ENCODE measurements at regions not wholly inside any gene's neighbourhood (a gene's known extent, or its start where the extent isn't known, plus 50 kb on each side); places are given as distances from the start of the nearest gene placed in this dataset.

DNA sequence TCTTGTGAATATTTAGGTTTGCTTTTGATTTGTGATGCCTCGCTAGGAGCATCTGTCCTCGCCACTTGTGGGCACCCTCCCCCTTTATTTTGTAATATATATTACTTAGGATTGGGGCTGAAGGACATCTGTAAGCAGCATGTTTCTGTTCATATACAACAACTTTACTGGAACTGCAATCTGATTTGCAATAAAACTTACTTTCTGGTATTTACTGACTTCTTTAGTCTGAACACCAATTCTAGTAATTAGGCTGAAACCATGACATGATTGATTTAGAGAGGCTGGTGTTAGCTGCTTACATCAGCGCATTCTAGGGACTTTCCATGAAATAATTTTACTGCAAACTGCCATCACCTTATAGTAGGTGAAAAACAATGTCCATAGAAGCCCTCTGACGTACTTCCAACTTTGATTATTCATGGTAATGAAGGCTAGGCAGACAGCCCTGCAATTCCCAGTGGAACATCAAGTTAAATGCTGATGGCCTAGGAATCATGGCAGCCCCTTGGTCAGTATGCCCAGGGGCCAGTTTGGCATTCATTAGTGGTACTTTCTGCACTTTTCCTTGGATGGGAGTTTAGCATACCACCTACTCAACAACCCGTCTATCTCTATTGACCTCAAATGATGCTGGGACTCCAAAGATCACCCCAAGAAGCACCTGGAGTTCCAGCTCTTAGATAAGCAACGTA lies 132.9 kb upstream of the MCHR2 start:
- TF ChIP-seq, protein P1, sequence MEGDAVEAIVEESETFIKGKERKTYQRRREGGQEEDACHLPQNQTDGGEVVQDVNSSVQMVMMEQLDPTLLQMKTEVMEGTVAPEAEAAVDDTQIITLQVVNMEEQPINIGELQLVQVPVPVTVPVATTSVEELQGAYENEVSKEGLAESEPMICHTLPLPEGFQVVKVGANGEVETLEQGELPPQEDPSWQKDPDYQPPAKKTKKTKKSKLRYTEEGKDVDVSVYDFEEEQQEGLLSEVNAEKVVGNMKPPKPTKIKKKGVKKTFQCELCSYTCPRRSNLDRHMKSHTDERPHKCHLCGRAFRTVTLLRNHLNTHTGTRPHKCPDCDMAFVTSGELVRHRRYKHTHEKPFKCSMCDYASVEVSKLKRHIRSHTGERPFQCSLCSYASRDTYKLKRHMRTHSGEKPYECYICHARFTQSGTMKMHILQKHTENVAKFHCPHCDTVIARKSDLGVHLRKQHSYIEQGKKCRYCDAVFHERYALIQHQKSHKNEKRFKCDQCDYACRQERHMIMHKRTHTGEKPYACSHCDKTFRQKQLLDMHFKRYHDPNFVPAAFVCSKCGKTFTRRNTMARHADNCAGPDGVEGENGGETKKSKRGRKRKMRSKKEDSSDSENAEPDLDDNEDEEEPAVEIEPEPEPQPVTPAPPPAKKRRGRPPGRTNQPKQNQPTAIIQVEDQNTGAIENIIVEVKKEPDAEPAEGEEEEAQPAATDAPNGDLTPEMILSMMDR (IDR thresholded peaks at IDR 0.05): no peak
- TF ChIP-seq POLR2A (IDR thresholded peaks at IDR 0.05; ENCODE audit: low read depth) (no peak), EP300 (IDR thresholded peaks at IDR 0.05) (no peak), POLR2AphosphoS5 (IDR thresholded peaks at IDR 0.05) (no peak)

All from esophagus muscularis mucosa (tissue), 4 donors.